ENCODE measurements at regions not wholly inside any gene's neighbourhood (a gene's known extent, or its start where the extent isn't known, plus 50 kb on each side); places are given as distances from the start of the nearest gene placed in this dataset.
"Not testable (repeated sequence)": the region's sequence is repeated elsewhere in the genome, so short reads cannot be mapped to it uniquely, and the experiment has no call there.

DNA sequence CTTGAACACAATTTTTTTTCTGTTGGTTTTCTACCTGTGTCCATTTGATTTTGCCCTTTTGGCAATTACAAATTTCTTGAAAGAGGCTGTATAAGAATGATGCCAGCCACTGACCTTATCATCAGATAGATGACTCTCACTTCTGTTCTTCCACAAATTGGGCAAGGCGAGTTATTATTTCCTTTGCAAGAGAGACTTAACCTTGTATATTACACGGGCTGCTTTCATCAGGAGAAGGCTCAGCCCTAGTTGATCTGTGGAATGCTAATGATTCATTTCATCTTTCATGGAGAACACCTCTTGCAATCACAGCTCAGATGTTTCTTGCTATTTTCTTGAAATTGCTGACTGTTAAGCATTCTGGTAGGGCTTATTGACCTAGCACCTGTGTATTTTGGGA is 1155.4 kb downstream of the STIM2 start:
- Histone ChIP-seq H2AFZ (ENCODE audit: low read depth) (no peak overlapping the region), H3K4me1 (ENCODE audit: control insufficient read depth in 1 of 2, insufficient read depth in 2 of 2, low read depth in 1 of 2, low read length in 1 of 2) (no peaks in the 10 kb centered on the region), H3K27me3 (ENCODE audit: insufficient read depth) (no peaks in the 10 kb centered on the region), H3K9me2 (no peaks in the 10 kb centered on the region), H3K79me2 (ENCODE audit: insufficient read depth) (no peaks in the 10 kb centered on the region), H3K36me3 (replicated peaks in 1 of 2; ENCODE audit: control insufficient read depth in 1 of 2, insufficient read depth in 2 of 2, low read length in 1 of 2) (no peaks in the 10 kb centered on the region), H3K9me3 (no peaks in the 10 kb centered on the region), H3K4me3 (ENCODE audit: low read depth in 2 of 2, low read length in 1 of 2) (no peak overlapping the region), H4K20me1 (ENCODE audit: insufficient read depth) (no peaks in the 10 kb centered on the region), H3K4me2 (no peak overlapping the region), H3K27ac (ENCODE audit: low read depth in 2 of 2, low read length in 1 of 2) (no peak overlapping the region), H3K9ac (no peak overlapping the region), H3F3A (replicated peaks; ENCODE audit: insufficient read depth) (no peaks in the 10 kb centered on the region)
- no peak for DNase-seq
- WGBS (ENCODE audit: low lambda C conversion rate) = 0% methylated on average over 2 of the region's 2 CpGs
- CTCF ChIA-PET = no interaction called here
- POLR2A ChIA-PET = no interaction called here
- no peak for TF ChIP-seq RFX5 (IDR thresholded peaks at IDR 0.05; ENCODE audit: low read length)
- no peak for TF ChIP-seq YY1 (IDR thresholded peaks at IDR 0.05; ENCODE audit: low read depth)
- TF ChIP-seq, protein P1, sequence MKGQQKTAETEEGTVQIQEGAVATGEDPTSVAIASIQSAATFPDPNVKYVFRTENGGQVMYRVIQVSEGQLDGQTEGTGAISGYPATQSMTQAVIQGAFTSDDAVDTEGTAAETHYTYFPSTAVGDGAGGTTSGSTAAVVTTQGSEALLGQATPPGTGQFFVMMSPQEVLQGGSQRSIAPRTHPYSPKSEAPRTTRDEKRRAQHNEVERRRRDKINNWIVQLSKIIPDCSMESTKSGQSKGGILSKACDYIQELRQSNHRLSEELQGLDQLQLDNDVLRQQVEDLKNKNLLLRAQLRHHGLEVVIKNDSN (IDR thresholded peaks at IDR 0.05; ENCODE audit: borderline replicate concordance, low read depth) = no peak
- no peak for TF ChIP-seq NRF1 (IDR thresholded peaks at IDR 0.05; ENCODE audit: low read depth, low read length)
- TF ChIP-seq RAD21 (IDR thresholded peaks at IDR 0.05; ENCODE audit: low read length) = no peak
- TF ChIP-seq, protein P2, sequence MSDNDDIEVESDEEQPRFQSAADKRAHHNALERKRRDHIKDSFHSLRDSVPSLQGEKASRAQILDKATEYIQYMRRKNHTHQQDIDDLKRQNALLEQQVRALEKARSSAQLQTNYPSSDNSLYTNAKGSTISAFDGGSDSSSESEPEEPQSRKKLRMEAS (IDR thresholded peaks at IDR 0.05; ENCODE audit: low read depth) = no peak
- TF ChIP-seq FOSL2 (IDR thresholded peaks at IDR 0.05; ENCODE audit: borderline replicate concordance, low read depth) = no peak
- TF ChIP-seq, protein P3, sequence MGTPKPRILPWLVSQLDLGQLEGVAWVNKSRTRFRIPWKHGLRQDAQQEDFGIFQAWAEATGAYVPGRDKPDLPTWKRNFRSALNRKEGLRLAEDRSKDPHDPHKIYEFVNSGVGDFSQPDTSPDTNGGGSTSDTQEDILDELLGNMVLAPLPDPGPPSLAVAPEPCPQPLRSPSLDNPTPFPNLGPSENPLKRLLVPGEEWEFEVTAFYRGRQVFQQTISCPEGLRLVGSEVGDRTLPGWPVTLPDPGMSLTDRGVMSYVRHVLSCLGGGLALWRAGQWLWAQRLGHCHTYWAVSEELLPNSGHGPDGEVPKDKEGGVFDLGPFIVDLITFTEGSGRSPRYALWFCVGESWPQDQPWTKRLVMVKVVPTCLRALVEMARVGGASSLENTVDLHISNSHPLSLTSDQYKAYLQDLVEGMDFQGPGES (IDR thresholded peaks at IDR 0.05; ENCODE audit: low read depth, low read length) = no peak
- no peak for TF ChIP-seq FOXJ3 (CRISPR knock-in tag; IDR thresholded peaks at IDR 0.05)
- no peak for TF ChIP-seq NFIC (IDR thresholded peaks at IDR 0.05; ENCODE audit: borderline replicate concordance)
- no peak for TF ChIP-seq RXRA (IDR thresholded peaks at IDR 0.05; ENCODE audit: borderline replicate concordance, low read depth)
- TF ChIP-seq MEF2A (IDR thresholded peaks at IDR 0.05; ENCODE audit: borderline replicate concordance, low read depth) = no peak

DNA sequence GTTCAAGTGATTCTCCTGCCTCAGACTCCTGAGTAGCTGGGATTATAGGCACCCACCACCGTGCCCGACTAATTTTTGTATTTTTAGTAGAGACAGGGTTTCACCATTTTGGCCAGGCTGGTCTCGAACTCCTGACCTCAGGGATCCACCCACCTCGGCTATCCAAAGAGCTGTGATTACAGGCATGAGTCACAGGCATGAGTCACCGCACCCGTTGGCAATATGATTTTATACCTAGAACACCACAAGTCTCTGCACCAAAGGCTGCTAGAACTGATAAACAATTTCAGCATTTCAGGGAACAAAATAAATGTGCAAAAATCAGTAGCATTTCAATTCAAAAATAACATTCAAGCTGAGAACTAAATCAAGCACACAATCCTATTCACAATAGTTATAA is 1177.6 kb downstream of the STIM2 start:
- H3K4me2 ChIP-seq; H3K4me3 ChIP-seq (ENCODE audit: low read depth in 2 of 2, low read length in 1 of 2); H3K9me2 ChIP-seq; H3K79me2 ChIP-seq (ENCODE audit: insufficient read depth); H3K4me1 ChIP-seq (ENCODE audit: control insufficient read depth in 1 of 2, insufficient read depth in 2 of 2, low read depth in 1 of 2, low read length in 1 of 2); H4K20me1 ChIP-seq (ENCODE audit: insufficient read depth); DNase-seq; H3K27me3 ChIP-seq (ENCODE audit: insufficient read depth); H3K27ac ChIP-seq (ENCODE audit: low read depth in 2 of 2, low read length in 1 of 2); H3K36me3 ChIP-seq (replicated peaks in 1 of 2; ENCODE audit: control insufficient read depth in 1 of 2, insufficient read depth in 2 of 2, low read length in 1 of 2); CTCF ChIA-PET; H3K9ac ChIP-seq; POLR2A ChIA-PET; H3K9me3 ChIP-seq; H3F3A ChIP-seq (replicated peaks; ENCODE audit: insufficient read depth); H2AFZ ChIP-seq (ENCODE audit: low read depth): not testable (repeated sequence)
- WGBS (ENCODE audit: low lambda C conversion rate) = 15% methylated on average over 6 of the region's 6 CpGs

DNA sequence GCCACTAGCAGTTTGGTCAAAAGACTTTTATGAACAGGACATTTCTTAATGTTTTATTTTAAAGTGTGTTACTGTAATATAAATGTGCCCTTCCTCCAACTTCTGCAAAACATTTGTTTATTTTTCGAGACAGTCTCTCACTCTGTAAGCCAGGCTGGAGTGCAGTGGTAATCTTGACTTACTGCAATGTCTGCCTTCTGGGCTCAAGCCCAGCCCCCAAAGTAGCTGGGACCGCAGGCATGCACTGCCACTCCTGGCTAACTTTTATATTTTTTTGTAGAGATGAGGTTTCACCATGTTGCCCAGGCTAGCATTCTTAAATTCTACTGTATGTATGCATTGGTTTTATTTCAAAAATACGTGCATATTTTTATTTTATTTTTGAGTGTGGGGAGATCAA is 1201.9 kb downstream of the STIM2 start:
- POLR2A ChIA-PET = no interaction called here
- Histone ChIP-seq H3F3A (replicated peaks; ENCODE audit: insufficient read depth) (no peaks in the 10 kb centered on the region), H3K36me3 (replicated peaks in 1 of 2; ENCODE audit: control insufficient read depth in 1 of 2, insufficient read depth in 2 of 2, low read length in 1 of 2) (no peaks in the 10 kb centered on the region), H3K27ac (ENCODE audit: low read depth in 2 of 2, low read length in 1 of 2) (no peak overlapping the region), H3K9me3 (no peaks in the 10 kb centered on the region), H3K79me2 (ENCODE audit: insufficient read depth) (no peaks in the 10 kb centered on the region), H3K9me2 (no peaks in the 10 kb centered on the region), H3K27me3 (ENCODE audit: insufficient read depth) (no peaks in the 10 kb centered on the region), H3K4me2 (no peak overlapping the region), H2AFZ (ENCODE audit: low read depth) (no peak overlapping the region), H4K20me1 (ENCODE audit: insufficient read depth) (no peaks in the 10 kb centered on the region), H3K4me3 (ENCODE audit: low read depth in 2 of 2, low read length in 1 of 2) (no peak overlapping the region), H3K9ac (no peak overlapping the region), H3K4me1 (ENCODE audit: control insufficient read depth in 1 of 2, insufficient read depth in 2 of 2, low read depth in 1 of 2, low read length in 1 of 2) (no peaks in the 10 kb centered on the region)
- no peak for DNase-seq
- CTCF ChIA-PET = no interaction called here
- WGBS (ENCODE audit: low lambda C conversion rate) = 0% methylated on average over 3 of the region's 3 CpGs
- TF ChIP-seq, protein P1 (IDR thresholded peaks at IDR 0.05; ENCODE audit: borderline replicate concordance, low read depth) = no peak
- TF ChIP-seq YY1 (IDR thresholded peaks at IDR 0.05; ENCODE audit: low read depth) (no peak), GABPA (IDR thresholded peaks at IDR 0.05; ENCODE audit: low read depth) (no peak), RCOR1 (IDR thresholded peaks at IDR 0.05; ENCODE audit: low read length) (no peak), RAD21 (IDR thresholded peaks at IDR 0.05; ENCODE audit: low read length) (no peak), ELF1 (IDR thresholded peaks at IDR 0.05) (no peak)

All from SK-N-SH (cell line).